CD4-positive, alpha-beta T cell treated with Interleukin-6 for 4 hours (primary cell): ENCODE measurements at regions not wholly inside any gene's neighbourhood (a gene's known extent, or its start where the extent isn't known, plus 50 kb on each side); places are given as distances from the start of the nearest gene placed in this dataset.

Experiments
- DNase-seq: peaks from one replicate; pipeline ENCODE4 v3.0.0-alpha.2; 2020; ENCODE audit warnings: mixed read lengths

DNA sequence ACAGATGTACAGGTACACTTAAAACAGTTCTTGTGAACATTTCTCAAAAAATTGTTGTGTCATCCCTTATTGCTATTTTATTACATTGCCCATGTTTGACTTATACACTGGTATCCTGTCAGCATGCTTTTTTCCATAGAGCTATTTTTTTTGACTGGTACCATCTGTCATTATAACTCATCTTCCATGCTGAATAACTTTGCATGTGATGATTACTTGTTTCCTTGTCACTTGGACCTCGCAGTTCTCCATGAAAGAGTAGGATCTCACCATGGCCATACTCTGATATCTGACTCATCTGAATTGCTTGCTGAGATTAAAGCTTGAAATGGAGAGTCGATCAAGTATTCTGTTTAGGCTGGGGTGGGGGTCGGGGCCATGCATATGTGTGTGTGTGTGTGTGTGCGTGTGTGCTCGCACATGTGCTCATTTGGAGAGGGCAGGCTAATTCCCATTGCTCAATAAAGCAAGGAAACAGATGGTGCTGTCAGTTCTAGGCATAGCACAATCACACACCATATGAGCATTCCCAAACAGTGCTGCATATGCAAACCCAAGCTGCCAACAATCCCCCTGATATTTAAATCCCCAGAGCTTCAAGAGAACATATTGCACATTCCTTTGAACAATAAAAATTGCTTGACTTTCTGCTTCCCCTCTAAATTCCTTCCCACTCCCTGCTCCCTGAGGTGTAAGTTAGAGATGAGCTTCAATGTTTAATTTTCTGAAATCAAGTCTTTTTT, 62.9 kb downstream of the NHLRC3 start:
- DNase-seq, result no peak

DNA sequence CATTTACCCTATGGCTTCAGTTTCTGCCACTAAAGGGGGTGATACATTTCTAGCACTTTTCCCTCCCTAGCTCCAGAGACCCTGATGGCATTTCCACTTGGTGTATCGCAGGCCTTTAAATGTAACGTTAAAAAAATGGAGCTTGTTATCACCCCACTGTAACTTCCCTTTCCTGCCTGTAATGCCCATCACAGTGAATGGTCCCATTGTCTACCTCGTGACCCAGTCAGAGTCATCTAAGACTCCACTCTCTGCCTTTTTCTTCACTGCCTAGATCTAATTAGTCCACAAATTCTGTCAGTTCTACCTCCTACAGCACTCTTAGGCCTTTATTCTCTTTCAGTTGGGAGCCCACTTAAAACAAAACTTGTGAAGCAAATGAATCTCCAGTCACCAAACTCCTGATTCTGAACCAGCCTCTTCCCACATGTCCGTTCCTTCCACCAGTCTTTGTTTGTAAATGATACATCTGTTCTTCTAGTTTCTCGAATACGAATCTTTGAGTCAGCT, 64.8 kb downstream of the NHLRC3 start:
- no peak for DNase-seq

DNA sequence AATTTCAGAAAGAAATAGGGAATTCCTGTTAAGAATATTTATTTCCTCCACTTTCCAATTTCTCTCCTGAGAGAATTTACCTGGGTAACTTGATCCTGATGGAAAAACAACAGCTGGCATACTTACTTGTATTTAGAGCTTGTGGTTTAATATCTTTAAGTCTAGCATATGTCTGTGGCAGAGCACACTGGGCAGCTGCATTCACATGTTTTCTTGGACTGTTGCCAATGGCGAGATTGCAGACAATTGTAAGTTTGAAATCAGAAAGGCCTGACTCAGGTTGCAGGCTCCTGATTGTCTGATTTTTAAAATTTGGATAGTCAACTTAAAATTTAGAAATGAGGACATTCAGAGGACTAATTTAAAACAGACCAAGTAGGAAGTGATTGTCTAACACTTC, 66.9 kb downstream of the NHLRC3 start:
- DNase-seq, result no peak

DNA sequence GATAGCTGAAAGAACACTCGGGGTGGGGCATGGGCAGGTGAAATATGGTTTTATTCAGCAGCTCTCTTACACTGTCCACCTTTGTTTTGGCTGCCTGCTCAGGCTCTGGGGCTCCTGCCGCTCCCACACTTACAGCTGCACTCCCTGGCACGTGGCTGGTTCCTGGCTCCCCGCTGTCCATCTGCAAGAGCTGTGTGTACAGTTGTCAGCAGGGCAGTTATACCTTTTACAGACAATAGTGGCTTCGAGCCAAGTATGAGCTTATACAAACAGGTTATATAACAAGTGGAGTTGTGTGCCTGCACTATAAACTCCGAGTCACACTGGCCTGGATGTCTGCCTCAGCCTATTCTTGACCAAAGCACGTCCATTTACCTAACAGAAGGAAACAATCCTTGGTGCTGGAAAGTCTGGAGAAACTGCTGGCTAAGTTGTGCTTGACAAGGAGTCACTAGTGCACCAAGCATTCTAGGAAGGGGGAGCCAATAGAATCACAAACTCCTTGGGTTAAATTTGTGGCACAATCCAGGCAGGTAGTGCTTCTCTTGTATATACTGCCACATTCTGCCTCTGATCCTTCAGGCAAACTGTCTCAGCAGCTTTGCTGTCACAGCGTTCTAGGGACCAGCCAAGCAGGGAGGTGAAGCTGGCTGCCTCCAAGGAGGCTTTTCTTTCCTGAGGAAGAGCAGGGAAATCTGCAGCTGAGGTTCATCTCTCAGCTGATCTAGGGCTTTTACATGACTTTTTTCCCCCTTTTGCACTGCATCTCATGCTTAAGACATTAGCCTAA, 68.2 kb downstream of the NHLRC3 start:
- no peak for DNase-seq

DNA sequence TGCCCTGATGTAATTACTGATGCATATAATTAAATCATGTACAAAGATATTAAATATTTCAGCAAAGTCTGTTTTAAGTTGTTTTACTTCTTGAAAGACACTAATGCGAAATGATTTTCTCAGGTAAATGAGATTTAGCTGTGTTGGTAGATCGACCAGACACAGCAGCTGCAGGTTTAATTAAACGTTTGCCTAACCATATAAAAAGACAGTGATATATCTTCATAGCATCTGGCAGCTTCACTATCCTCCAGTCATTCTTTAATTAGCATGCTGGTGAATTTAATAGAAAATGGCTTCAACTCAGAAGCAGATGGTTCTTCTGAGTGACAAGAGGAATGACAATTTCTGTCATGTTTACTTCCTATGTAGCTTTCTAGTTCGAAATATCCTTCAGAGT, 69.3 kb downstream of the NHLRC3 start:
- no peak for DNase-seq

DNA sequence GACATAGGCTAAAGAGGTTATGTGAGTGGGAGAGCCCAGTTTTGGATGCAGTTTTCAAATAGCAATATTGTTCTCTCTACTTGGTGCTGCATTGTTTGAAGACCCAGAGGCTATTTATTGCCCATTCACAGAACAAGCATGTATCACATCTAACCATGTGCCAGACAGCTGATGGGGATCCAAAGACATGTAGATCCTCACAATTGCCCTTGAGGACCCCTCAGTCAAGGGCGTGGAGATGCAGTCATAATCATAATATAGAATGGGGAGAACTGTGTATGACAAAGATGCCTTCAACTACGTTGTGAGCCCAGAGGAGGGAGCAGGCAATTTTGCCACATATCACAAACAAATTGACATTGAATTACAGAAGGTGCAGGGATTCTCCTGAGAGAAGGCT, 70.5 kb downstream of the NHLRC3 start:
- no peak for DNase-seq

DNA sequence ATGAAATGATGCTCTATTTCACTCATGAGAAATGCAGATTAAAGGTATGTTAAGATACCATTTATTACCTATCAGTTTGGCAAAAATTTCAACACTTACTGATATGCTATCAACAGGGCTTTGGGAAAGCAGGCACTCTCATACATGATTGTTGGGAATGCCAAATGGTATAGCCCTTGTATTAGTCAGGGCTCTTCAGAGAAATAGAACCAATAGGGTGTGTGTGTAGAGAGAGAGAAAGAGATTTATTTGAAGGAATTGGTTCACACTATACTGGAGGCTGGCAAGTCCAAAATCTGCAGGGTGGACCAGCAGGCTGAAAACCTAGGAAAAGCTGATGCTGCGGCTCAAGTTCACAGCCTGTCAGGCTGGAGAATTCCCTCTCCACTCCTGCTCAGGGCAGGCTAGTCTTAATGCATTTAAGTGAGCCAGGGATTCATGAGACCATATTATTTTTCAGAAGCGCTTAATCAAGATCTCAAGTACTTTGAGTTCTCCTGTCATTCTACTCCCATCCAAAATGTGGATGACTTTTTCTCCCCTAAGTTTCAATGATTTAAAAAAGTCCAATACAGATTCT, 72.4 kb downstream of the NHLRC3 start:
- no peak for DNase-seq

DNA sequence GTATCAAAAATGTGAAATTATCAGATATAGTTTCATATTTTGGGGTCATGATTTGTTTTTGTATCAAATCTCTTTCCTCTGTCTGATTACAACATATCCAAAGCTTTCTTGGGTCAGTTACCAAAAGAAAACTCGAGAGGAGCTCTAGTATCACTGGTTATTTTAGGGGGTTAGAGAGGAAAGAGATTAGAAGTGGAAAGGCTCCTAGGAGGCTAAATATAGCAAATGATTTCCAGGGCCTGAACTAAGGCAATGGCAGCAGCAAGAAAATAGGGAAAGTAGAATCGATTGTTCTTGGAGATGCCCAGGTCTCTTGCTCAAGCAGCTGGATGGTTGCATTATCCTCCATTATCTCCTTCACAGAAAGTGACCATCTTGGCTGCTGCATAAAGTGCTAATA, 72.9 kb downstream of the NHLRC3 start:
- DNase-seq, result no peak

DNA sequence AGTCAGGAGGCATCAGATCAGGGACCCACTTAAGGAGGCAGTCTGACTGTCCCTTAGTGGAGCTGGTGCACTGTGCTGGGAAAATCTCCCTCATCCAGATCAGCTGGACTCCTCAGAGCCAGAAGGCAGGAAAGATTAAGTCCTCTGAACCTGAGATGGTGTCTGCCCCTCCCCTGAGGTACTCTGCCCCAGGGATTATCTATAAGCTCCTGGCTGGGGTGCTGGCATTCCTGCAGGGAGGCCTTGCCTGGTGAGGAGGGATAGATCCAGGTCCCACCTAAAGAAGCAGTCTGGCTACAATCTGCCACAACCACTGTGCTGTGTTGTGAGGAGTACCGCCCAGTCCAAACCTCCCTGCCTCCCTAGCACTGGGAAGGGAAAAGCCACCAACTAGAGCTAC, 81.2 kb downstream of the NHLRC3 start:
- DNase-seq, result no peak

DNA sequence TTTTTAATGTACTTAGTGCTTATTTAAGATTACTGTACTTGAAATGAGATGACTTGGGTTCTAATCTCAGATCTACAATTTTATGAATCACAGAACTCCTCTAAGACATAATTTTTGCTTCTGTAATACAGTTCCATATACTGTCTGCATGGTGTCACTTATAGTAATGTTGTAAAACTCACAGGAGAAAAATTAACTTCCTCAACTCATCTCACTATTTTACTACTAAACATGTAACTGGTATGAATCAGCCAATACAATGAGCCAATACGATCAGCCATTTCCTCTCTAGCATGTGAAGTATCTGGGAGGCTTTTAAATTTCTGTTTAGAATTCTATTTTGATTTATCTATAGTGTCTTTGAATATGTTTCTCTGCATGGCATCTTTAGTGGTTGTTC, 85.3 kb downstream of the NHLRC3 start:
- DNase-seq, result no peak

DNA sequence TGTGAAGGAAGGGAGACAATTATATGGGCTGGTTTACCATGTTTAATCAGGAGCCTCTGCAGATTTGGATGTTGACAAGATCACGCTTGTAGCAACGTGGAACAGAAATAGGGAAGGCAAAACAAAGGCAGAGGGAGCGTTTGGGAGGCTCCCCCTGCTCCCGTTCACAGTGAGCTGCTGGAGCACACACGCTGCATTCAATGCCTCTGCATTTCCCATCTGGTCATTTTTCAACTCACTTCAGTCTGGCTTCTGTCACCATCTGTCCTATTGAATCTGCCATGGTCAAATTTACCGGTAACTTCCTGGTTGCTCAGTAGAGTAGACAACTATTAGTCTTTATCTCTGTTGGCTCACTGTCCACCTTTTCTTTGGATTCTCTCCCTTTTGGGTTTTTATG, 91.0 kb downstream of the NHLRC3 start:
- no peak for DNase-seq

DNA sequence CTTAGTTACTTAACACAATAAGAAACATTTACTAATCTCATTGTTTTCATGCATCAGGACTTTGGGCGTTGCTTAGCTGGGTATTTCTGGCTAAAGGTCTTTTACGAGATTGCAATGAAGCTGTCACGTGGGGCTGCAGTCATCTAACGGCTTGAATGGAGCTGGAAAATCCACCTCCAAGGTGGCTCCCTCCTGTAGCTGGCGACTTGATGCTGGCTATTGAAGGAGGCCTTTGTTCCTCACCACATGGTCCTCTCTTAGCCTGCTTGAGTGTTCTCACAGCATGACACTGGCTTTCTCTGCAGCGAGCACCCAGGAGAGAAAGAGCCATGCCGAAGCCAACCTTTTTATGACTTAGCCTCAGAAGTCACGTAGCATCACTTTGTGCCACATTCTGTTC, 92.0 kb downstream of the NHLRC3 start:
- DNase-seq, result no peak

DNA sequence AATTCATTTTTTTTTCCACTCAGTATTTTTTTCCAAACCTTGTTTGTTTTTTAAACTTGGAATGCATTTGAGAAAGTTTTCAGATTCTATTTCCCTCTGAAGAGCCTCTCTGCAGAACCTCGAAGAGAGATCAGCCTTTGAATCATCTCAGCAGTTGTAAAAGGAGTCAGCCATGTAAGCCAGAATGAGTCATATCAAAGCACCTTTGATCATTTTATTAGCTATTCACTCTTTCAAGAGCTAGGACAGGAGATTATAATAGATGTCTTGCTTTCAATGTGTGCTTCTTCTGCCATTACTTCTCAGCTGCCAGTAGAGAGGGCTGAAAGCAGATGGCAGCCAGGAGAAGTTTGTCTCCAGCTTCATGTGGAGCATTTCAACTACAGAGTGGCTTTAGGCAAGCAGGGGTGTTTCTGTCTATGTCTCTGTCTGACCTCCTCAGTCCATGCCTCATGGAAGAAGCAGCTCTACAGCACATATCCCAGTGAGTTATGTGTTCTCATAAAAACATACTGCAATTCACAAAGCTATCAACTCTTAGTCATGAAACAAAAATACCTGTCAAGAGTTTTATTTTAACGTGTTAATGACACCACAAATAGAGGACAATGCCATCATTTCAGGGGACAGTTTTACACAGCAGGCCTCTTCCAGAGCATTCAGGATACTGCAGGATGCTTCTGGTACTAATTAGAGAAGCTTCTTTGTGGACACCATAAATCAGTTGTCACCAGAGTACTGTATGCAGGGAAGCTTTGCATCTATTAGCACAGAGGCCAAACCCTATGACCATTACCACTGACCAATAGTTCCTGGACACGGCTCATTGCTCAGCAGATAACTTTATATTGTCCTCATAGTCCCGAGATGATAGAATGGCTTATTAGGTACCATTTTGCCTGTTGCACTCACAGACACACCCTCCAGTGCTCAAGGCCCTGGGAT, 94.3 kb downstream of the NHLRC3 start:
- no peak for DNase-seq

DNA sequence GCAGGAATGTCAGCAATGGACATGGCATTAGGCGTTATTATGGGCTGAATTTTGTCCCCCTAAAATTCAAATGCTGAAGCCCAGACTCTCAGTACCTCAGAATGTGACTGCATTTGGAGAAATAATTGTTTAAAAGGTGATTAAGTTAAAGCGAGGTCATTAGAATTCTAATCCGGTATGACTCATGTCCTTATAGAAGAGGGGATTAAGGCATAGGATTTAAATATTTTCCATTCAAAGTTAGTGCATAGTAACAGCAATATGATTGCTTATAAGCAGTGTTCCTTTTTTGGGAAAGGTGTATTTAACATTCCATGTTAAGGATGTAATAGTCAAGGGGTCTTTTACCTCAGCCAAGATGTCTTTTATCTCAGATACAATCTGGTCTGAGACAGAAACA, 95.5 kb downstream of the NHLRC3 start:
- DNase-seq, result no peak

DNA sequence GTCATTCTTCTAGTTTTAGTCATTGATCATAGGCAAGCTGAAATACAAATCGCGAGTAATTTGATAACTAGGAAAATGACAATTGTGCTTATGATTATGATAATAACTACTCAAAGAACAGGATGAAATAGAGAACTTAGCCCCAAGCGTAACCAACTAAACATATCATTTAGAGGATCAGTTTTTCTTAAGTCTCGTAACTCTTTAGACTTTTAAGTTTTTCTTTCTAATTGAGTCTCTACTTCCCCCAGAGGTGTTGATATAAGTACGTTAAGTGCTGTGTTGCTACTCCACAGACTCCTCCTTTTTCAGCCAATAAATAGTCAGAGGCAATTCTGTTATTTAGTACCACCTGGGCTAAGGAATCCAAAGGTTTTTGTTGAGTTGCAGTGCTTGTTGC, 96.3 kb downstream of the NHLRC3 start:
- DNase-seq, result no peak

DNA sequence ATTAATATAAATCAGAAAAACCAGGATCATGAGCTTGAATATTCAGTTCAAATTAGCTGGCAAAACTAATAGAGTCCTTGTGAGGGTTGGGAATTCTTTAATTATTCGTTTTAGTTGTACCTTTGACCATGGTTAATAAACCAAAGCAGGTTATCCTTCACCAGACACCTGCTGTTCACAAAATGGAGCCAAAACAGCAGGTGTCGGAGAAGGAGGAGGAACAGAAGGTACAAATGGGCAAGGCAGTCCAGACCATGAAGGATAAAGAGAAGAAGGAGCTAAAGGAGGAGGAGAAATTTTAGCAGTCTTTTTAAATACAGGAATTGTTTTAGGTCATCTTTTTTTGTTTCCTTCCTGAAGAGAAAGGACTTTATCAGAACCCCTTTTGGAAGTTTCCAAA, 106.1 kb downstream of the NHLRC3 start:
- no peak for DNase-seq

DNA sequence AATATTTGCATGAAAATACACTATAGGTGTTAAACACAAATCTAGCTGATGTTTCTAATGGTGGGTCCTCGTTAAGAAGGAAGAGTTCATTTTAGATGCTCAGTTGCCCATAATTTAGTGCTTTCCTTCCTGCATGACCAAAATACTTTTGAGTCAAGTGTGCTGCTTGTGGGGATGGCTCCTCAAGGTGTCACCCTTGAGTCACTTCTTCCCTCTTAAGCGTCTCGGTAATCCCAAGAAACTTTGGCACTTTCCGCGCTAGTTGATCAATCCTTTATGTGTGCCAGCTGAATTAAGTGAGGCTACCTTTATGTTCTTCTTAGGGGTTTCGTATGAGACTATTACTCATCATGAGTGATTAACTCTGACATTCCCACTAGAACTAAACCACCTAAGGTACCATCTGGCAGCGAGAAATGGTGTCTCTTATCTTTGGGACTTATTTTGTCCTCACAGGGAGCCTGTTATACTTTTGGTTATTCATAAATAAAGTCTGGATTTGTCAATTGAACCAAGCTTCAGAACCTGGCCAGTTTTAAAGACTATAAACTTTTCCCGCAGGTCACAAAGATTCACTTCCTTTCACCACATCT, 106.8 kb downstream of the NHLRC3 start:
- peak; percentile 5 for DNase-seq

DNA sequence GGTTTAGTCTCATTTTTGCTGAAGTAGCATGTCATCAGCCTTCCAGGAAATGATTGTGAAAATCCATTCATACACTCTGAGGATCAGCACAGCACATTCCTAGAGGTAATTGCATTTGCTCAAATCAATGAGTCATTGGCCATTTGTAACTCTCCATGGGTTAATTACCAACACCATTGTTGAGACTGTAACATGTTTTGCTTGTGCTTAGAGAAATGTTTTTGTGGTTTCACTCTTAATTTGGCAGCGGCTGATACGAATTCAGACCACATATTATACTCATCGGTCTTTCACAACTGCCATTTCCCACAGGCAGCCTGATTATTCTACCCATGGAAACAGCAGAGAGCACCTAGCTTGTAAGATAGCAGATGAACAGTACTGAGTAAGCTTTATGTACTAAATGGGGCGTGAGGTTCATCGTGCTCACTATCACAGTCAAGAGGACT, 110.3 kb downstream of the NHLRC3 start:
- no peak for DNase-seq

DNA sequence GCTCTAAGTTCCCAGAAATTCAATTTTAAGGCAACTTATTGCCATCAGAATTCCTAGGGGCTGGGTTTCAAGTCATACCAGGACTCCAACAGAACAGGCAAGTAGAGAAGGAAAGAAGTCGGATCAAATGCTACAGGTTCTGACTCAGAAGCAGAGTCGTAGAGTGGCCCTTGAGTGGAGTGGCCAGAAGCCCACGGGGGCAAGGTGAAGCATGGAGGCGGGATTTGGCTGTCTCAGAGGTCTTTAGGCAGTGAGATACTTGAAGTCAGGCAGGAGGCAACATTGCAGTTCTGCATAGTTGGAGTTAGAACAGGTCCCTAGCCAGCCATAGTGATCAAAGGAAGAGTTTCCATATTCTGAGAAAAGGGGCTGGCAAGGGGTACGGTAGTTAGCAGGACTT, 111.6 kb downstream of the NHLRC3 start:
- no peak for DNase-seq

DNA sequence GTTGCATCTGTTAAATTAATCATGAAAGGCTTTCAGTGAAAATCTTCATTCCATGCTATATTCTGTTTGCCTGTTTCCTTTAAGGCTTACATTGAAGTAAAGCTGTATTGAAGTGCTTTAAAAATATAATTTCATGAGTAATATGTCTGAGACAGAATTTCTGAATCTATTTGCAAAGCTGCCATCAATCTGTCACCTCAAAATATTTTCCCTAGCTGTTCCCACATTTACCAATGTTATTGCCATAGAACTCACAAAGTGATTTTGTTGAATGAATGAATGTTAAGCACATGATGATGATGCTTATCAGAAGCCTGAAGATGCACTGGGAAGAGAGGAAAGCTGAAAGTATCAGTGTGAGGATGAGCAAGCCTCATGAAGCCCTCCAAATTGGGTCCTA, 115.8 kb downstream of the NHLRC3 start:
- no peak for DNase-seq

DNA sequence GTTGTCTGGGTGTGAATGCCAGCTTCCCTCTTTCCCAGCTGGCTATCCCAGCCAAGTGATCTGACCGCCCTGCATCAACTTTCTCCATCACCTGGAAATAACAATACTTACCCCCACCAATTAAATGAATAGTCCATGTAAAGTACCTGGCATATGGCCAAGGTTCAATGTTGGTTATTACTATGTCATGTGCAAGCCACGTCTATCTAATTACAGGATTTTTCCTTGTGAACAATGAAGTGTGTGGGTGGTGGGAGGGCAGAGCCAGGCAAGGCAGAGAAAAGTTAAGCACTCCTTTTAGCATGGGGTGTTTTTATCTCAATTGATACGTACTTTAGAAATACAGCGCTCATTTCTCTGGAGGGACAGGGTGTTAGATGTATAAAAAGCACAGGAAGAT, 121.1 kb downstream of the NHLRC3 start:
- no peak for DNase-seq

DNA sequence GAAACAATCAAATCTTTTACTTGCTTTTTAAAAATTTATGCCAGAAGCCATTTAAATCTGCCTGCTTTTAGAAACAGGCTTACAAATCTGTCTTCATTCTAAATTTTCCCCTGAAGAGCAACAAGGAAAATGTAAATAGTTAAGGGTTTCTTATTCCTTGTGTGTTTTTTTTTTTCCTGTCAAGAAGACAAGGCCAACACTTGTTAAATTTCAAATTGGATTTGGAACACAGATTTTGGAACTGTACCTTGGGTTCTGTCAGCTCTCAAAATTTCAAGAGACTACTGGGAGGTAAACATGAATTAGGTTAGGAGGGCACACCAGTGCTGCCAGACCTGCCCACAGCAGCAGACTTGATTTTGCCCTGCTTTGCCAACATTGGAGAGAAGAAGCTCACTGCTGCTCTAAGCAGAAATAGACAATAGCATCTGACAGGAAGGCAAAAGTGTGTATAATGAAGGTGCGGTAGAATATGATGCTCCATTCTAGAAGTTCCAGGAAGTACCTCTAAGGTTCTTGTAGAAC, 121.7 kb downstream of the NHLRC3 start:
- no peak for DNase-seq
